Lung (tissue), 11 donors: ENCODE measurements at regions not wholly inside any gene's neighbourhood (a gene's known extent, or its start where the extent isn't known, plus 50 kb on each side); places are given as distances from the start of the nearest gene placed in this dataset.

Source experiments
- ATAC-seq: fragments of 200-7000 bp; cut with Tn5 transposase; one replicate; pipeline ENCODE4 v1.9.1; 2020; ENCODE audit warnings: moderate number of reproducible peaks; ENCODE audit not compliant: insufficient read depth, low FRiP score
- DNase-seq, 3 donors: peaks; one replicate each; pipeline ENCODE4 v3.0.0-alpha.2; 2013 to 2017
- H3K27ac ChIP-seq, 2 donors: one replicate each; pipeline ENCODE4 v1.5.1; 2013; ENCODE audit warnings: mild to moderate bottlenecking in 2 of 2, moderate library complexity in 2 of 2, control low read depth in 1 of 2, inconsistent platforms in 1 of 2, low read depth in 1 of 2, low read length in 1 of 2
- H3K27me3 ChIP-seq, 3 donors: one replicate each; pipeline ENCODE4 v1.5.1; 2013; ENCODE audit warnings: low read length in 2 of 3; ENCODE audit not compliant: control insufficient read depth in 3 of 3, insufficient read depth in 3 of 3
- H3K36me3 ChIP-seq, 4 donors: one replicate each; pipeline ENCODE4 v1.5.1; 2013; ENCODE audit warnings: low read length in 4 of 4, mild to moderate bottlenecking in 1 of 4, moderate library complexity in 1 of 4; ENCODE audit not compliant: control insufficient read depth in 4 of 4, insufficient read depth in 4 of 4
- H3K4me1 ChIP-seq, 5 donors: one replicate each; pipeline ENCODE4 v1.5.1; 2013; ENCODE audit warnings: low read length in 5 of 5, mild to moderate bottlenecking in 2 of 5, moderate library complexity in 1 of 5; ENCODE audit not compliant: control insufficient read depth in 5 of 5, insufficient read depth in 5 of 5
- H3K4me3 ChIP-seq: one replicate; pipeline ENCODE4 v1.5.1; 2013; ENCODE audit warnings: mild to moderate bottlenecking, control low read depth, moderate library complexity
- H3K9ac ChIP-seq, 2 donors: one replicate each; pipeline ENCODE4 v1.5.1; 2013; ENCODE audit warnings: low read length in 2 of 2, control low read depth in 1 of 2; ENCODE audit not compliant: insufficient read depth in 1 of 2
- H3K9me3 ChIP-seq, 4 donors: one replicate each; pipeline ENCODE4 v1.5.1; 2013; ENCODE audit warnings: low read length in 3 of 4, mild to moderate bottlenecking in 1 of 4, moderate library complexity in 1 of 4; ENCODE audit not compliant: control insufficient read depth in 4 of 4, insufficient read depth in 3 of 4
- CTCF ChIP-seq: IDR thresholded peaks from 2 replicates; pipeline ENCODE4 v1.5.1; 2012; ENCODE audit warnings: mild to moderate bottlenecking; ENCODE audit errors: control extremely low read depth, extremely low read depth
- whole genome bisulfite sequencing, 2 donors: extraction: QIAGEN DNeasy Blood & Tissue Kit; methylation state at CpG; one replicate each; pipeline ENCODE4 v1.1.7; 2013; 5-methylcytosine and 5-hydroxymethylcytosine counted together
- donor health status: control.
- donor health status: control.
- donor health status: Bipolar disorder and iron deficiency.
- donor health status: healthy.
- donor health status: DM: yes; HTN: yes; CAD: no.

GRCh38 chr2:208565690-208566416 lies 159.3 kb downstream of the PTH2R start:
- H3K9me3 ChIP-seq = peaks cover 0 to 8% (median 0%) of the 10 kb centered on the region in 4 donors
- H3K27me3 ChIP-seq = no peaks in the 10 kb centered on the region
- no peaks in the 10 kb centered on the region for H3K4me1 ChIP-seq
- ATAC-seq (no peak), DNase-seq (no peak)
- no peak overlapping the region for H3K4me3 ChIP-seq
- no peaks in the 10 kb centered on the region for H3K36me3 ChIP-seq
- WGBS, 2 donors = 89 to 91% methylated on average over 8 of the region's 8 CpGs
- H3K27ac ChIP-seq = no peak overlapping the region
- no peak overlapping the region for H3K9ac ChIP-seq
- TF ChIP-seq CTCF = no peak

GRCh38 chr2:208568203-208568602 lies 161.6 kb downstream of the PTH2R start:
- Histone ChIP-seq H3K9ac (no peak overlapping the region), H3K36me3 (no peaks in the 10 kb centered on the region), H3K27ac (no peak overlapping the region), H3K9me3 (peaks cover 0 to under 1% (median 0%) of the 10 kb centered on the region in 4 donors), H3K4me1 (no peaks in the 10 kb centered on the region), H3K27me3 (no peaks in the 10 kb centered on the region), H3K4me3 (no peak overlapping the region)
- no peak for TF ChIP-seq CTCF
- 72 to 75% methylated on average over 3 of the region's 3 CpGs for whole genome bisulfite sequencing, 2 donors
- ATAC-seq (no peak), DNase-seq (no peak)

- DNase-seq = no peak
- no peak for TF ChIP-seq CTCF
- H3K36me3 ChIP-seq = no peaks in the 10 kb centered on the region
- H3K9ac ChIP-seq = no peak overlapping the region
- no peak overlapping the region for H3K4me3 ChIP-seq
- no peak overlapping the region for H3K27ac ChIP-seq
- 86 to 90% methylated on average over 5 of the region's 5 CpGs for WGBS, 2 donors
- H3K9me3 ChIP-seq = no peaks in the 10 kb centered on the region
- no peak for ATAC-seq
- no peaks in the 10 kb centered on the region for H3K27me3 ChIP-seq
- no peaks in the 10 kb centered on the region for H3K4me1 ChIP-seq
Measured at GRCh38 chr2:208570066-208570465, 163.5 kb downstream of the PTH2R start.
